ENCODE measurements at regions not wholly inside any gene's neighbourhood (a gene's known extent, or its start where the extent isn't known, plus 50 kb on each side); places are given as distances from the start of the nearest gene placed in this dataset.

DNA sequence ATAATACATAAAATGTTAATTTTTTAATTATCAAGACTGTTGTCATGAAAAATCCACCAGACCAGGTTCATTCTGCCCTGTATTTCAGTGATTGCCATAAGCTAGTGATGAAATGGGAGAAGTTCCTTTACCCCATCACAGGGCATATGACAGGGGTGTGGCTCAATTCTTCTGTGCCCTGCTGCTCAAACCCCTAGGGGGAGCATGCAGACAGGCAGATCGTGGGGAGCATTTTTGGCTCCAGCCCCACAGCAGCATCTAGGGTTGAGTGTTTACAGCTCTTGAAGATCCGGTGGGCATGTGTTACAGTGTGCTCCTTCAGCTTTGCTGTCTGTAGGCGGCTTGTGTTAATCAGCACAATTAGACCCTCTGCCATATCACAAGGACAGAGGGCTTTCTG lies 700.7 kb downstream of the PCDH18 start:
- H3K27ac Mint-ChIP-seq = no peak overlapping the region
- no peaks in the 10 kb centered on the region for H3K36me3 ChIP-seq
- no peak for DNase-seq (ENCODE audit: low spot score)
- TF ChIP-seq, protein P1, sequence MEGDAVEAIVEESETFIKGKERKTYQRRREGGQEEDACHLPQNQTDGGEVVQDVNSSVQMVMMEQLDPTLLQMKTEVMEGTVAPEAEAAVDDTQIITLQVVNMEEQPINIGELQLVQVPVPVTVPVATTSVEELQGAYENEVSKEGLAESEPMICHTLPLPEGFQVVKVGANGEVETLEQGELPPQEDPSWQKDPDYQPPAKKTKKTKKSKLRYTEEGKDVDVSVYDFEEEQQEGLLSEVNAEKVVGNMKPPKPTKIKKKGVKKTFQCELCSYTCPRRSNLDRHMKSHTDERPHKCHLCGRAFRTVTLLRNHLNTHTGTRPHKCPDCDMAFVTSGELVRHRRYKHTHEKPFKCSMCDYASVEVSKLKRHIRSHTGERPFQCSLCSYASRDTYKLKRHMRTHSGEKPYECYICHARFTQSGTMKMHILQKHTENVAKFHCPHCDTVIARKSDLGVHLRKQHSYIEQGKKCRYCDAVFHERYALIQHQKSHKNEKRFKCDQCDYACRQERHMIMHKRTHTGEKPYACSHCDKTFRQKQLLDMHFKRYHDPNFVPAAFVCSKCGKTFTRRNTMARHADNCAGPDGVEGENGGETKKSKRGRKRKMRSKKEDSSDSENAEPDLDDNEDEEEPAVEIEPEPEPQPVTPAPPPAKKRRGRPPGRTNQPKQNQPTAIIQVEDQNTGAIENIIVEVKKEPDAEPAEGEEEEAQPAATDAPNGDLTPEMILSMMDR (IDR thresholded peaks at IDR 0.05) = peak; percentile 18
- TF ChIP-seq EZH2 (IDR thresholded peaks at IDR 0.05) = no peak
- H3K4me2 ChIP-seq = no peak overlapping the region
- no peaks in the 10 kb centered on the region for H3K9me3 ChIP-seq (ENCODE audit: low read depth)
- no peak overlapping the region for H3K9ac ChIP-seq
- H3K4me3 Mint-ChIP-seq = no peak overlapping the region
- no peaks in the 10 kb centered on the region for H3K27me3 Mint-ChIP-seq (ENCODE audit: insufficient read depth, low read depth)
- H3K4me1 ChIP-seq = no peaks in the 10 kb centered on the region
- no peaks in the 10 kb centered on the region for H3F3A ChIP-seq (ENCODE audit: low read depth)
- no peak overlapping the region for H3K27ac ChIP-seq
- H3K27me3 ChIP-seq = no peaks in the 10 kb centered on the region
- H3K36me3 Mint-ChIP-seq = no peaks in the 10 kb centered on the region
- H3K79me2 ChIP-seq (ENCODE audit: low read depth) = no peaks in the 10 kb centered on the region
- H2AFZ ChIP-seq (replicated peaks) = no peak overlapping the region
- H4K20me1 ChIP-seq (ENCODE audit: low read depth) = no peaks in the 10 kb centered on the region
- no peaks in the 10 kb centered on the region for H3K9me3 Mint-ChIP-seq
- no peaks in the 10 kb centered on the region for H3K4me1 Mint-ChIP-seq
- H3K4me3 ChIP-seq = no peak overlapping the region

DNA sequence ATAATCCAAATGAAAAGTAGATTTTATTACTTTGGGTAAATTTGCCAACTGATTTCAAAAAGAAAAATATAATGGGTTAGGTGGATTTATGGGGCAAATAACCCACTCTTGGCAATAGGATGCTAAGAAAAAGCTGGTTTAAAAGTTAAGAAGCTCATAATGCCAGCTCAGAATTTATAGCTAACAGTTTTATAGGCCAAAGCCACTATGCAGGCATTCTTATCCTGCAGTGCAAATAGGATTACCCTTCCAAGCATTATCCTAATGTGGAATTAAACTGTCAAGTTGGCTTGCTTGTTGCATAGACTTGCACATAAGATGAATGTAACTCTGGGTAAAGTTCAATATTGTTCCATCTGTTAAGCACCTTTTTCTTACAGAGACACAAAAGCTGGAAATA lies 703.0 kb downstream of the PCDH18 start:
- H3K9me3 Mint-ChIP-seq = no peaks in the 10 kb centered on the region
- Histone ChIP-seq H3K36me3 (no peaks in the 10 kb centered on the region), H3K79me2 (ENCODE audit: low read depth) (no peaks in the 10 kb centered on the region), H4K20me1 (ENCODE audit: low read depth) (no peaks in the 10 kb centered on the region), H3F3A (ENCODE audit: low read depth) (no peaks in the 10 kb centered on the region), H3K9ac (no peak overlapping the region), H3K27ac (no peak overlapping the region), H3K4me3 (no peak overlapping the region), H3K4me1 (no peaks in the 10 kb centered on the region), H3K4me2 (no peak overlapping the region), H2AFZ (replicated peaks) (no peak overlapping the region), H3K9me3 (ENCODE audit: low read depth) (no peaks in the 10 kb centered on the region), H3K27me3 (no peaks in the 10 kb centered on the region)
- H3K4me3 Mint-ChIP-seq = no peak overlapping the region
- H3K36me3 Mint-ChIP-seq = no peaks in the 10 kb centered on the region
- no peak for TF ChIP-seq EZH2phosphoT487 (IDR thresholded peaks at IDR 0.05)
- TF ChIP-seq EZH2 (IDR thresholded peaks at IDR 0.05) = no peak
- TF ChIP-seq, protein P1 (IDR thresholded peaks at IDR 0.05) = no peak
- H3K27me3 Mint-ChIP-seq (ENCODE audit: insufficient read depth, low read depth) = no peaks in the 10 kb centered on the region
- no peak overlapping the region for H3K27ac Mint-ChIP-seq
- H3K4me1 Mint-ChIP-seq = no peaks in the 10 kb centered on the region
- no peak for DNase-seq (ENCODE audit: low spot score)

DNA sequence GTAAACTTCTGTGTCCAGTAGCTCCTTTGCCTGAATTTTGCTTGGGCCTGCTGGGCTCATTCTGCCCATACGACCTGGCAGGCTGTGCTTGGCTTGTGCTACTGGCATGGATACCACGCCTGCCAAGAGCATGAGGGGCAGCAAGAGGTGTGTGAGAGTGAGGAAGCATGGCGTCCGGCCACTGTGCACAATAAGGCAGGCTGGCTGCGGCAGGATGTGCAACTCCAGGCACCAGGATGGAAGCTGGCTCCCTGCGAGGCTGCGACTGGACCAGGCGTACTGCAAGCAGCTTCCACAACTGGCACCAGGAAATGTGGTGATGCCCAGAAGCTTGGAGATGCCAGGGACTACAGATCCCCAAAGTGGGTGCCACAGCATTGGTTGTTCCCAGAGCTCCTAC lies 709.3 kb downstream of the PCDH18 start:
- TF ChIP-seq EZH2phosphoT487 (IDR thresholded peaks at IDR 0.05) (no peak), EZH2 (IDR thresholded peaks at IDR 0.05) (no peak)
- TF ChIP-seq, protein P1 (IDR thresholded peaks at IDR 0.05) = no peak
- no peak for DNase-seq (ENCODE audit: low spot score)
- no peaks in the 10 kb centered on the region for H3F3A ChIP-seq (ENCODE audit: low read depth)
- H3K79me2 ChIP-seq (ENCODE audit: low read depth) = no peaks in the 10 kb centered on the region
- H3K4me1 Mint-ChIP-seq = no peaks in the 10 kb centered on the region
- no peaks in the 10 kb centered on the region for H3K9me3 ChIP-seq (ENCODE audit: low read depth)
- peak overlapping the region; percentile 59 for H2AFZ ChIP-seq (replicated peaks)
- no peak overlapping the region for H3K27ac Mint-ChIP-seq
- H3K4me3 ChIP-seq = no peak overlapping the region
- no peaks in the 10 kb centered on the region for H3K36me3 Mint-ChIP-seq
- no peaks in the 10 kb centered on the region for H3K36me3 ChIP-seq
- no peaks in the 10 kb centered on the region for H3K27me3 Mint-ChIP-seq (ENCODE audit: insufficient read depth, low read depth)
- H3K27ac ChIP-seq = no peak overlapping the region
- no peak overlapping the region for H3K4me2 ChIP-seq
- no peaks in the 10 kb centered on the region for H3K27me3 ChIP-seq
- H3K9ac ChIP-seq = no peak overlapping the region
- no peaks in the 10 kb centered on the region for H3K4me1 ChIP-seq
- no peaks in the 10 kb centered on the region for H3K9me3 Mint-ChIP-seq
- no peak overlapping the region for H3K4me3 Mint-ChIP-seq
- H4K20me1 ChIP-seq (ENCODE audit: low read depth) = no peaks in the 10 kb centered on the region
